Hepatocyte (in vitro differentiated cells): ENCODE measurements at regions not wholly inside any gene's neighbourhood (a gene's known extent, or its start where the extent isn't known, plus 50 kb on each side); places are given as distances from the start of the nearest gene placed in this dataset.

Experiments used
- EZH2 ChIP-seq: fragments of 200-600 bp; sonication (generic); IDR thresholded peaks from 2 replicates; pipeline ENCODE4 v1.6.1; 2016; ENCODE audit warnings: antibody characterized with exemption, mild to moderate bottlenecking, borderline replicate concordance
- EZH2phosphoT487 ChIP-seq: fragments of 200-600 bp; sonication (generic); IDR thresholded peaks from one replicate; pipeline ENCODE4 v1.6.1; 2018; ENCODE audit warnings: antibody characterized with exemption, mild to moderate bottlenecking, low read depth, moderate library complexity; ENCODE audit not compliant: unreplicated experiment, severe bottlenecking
- TF ChIP-seq, protein P1 (sequence below): fragments of 200-600 bp; sonication (generic); IDR thresholded peaks from 2 replicates; pipeline ENCODE4 v1.5.1; 2016; ENCODE audit warnings: antibody characterized with exemption, mild to moderate bottlenecking; ENCODE audit not compliant: poor library complexity

DNA sequence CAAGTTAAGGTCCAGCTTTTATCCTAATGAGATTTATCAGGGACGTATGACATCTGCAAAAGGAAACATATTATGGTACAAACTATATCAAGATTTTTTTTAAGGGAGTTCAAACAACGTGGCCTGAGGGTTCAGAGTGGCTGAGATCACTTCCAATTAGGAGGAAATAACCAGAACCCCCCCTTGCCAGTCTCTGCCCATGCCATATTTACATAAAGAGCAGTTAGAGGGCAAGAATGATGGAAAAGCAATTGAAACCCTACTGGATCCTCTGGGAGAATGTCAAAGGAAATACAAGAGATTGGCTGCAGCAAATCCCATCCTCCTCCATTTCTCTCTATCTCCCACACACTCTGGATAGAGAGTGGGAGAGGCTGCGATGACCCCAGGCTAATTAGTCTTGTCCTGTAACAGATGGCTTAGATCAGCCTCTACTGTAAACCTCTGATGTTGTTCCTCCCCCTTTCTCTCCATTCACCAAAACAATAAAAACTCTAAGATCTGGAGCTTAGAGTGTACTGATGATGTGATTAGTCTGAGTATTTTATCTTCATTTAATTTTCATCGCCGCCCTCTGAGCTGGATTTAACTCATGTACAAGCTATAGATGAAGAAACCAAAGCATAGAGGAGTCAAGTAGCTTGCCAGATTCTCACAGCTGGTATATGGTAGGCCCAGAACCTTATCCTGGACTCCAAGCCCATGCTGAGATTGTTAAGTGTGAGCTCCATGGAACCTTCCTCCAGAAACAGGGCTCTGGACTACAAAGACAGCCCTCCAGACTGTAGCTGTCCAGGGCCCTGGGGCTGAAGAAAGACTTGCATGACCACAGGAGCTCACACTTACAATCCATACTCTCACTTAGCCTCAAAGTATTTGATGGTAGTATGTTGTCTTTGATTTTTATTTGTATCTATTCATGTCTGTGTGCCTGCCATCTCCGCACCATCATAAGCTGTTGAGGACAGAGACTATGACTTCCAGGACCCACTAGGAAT, 54.1 kb upstream of the GNG2 start:
- TF ChIP-seq, protein P1, sequence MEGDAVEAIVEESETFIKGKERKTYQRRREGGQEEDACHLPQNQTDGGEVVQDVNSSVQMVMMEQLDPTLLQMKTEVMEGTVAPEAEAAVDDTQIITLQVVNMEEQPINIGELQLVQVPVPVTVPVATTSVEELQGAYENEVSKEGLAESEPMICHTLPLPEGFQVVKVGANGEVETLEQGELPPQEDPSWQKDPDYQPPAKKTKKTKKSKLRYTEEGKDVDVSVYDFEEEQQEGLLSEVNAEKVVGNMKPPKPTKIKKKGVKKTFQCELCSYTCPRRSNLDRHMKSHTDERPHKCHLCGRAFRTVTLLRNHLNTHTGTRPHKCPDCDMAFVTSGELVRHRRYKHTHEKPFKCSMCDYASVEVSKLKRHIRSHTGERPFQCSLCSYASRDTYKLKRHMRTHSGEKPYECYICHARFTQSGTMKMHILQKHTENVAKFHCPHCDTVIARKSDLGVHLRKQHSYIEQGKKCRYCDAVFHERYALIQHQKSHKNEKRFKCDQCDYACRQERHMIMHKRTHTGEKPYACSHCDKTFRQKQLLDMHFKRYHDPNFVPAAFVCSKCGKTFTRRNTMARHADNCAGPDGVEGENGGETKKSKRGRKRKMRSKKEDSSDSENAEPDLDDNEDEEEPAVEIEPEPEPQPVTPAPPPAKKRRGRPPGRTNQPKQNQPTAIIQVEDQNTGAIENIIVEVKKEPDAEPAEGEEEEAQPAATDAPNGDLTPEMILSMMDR: no peak
- no peak for TF ChIP-seq EZH2
- no peak for TF ChIP-seq EZH2phosphoT487
